NCI-H2196 (cell line): ENCODE measurements at regions not wholly inside any gene's neighbourhood (a gene's known extent, or its start where the extent isn't known, plus 50 kb on each side); places are given as distances from the start of the nearest gene placed in this dataset.

Source experiments
- DNase-seq: peaks from one replicate; lab custom pipeline; 2025; ENCODE audit not compliant: unreplicated experiment; lab: John Stamatoyannopoulos, UW

DNA sequence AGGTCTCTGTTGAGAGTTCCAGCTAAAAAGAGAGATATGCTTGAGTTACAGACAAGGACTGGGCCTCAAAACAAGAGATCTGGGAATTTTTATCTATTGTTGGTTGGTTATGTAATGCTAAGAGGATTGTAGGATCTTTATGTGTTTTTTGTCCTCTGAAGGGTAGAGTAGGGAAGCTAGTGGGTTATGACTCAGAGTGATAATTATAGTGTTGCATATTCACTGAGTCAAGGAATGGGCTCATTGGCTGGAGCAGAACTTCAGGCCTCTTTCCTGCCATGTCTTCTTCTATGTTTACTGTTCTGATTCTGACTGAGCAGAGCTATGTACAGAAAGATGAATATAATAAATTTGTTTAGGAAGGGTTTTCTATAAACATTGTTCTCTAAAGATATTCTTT, 66.1 kb upstream of the NOX3 start:
- DNase-seq, result no peak

DNA sequence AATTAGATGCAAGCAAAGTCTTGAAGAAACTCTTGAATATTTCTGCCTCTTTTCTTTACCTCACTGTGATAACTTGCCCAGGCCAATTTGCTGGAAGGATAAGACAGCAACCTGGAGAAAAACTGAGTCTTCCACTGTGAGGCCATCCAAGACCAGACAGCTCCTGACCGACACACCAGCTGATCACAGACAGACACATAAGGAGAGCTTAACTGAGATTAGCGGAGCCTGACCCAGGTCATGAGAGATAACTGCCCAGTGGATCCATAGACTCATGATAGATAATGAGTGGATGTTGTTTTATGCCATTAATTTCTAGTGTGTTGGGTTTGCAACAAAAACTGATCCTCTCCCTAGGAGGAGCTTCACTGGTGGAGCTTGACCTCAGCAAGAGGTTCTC, 64.4 kb upstream of the NOX3 start:
- DNase-seq, result no peak

DNA sequence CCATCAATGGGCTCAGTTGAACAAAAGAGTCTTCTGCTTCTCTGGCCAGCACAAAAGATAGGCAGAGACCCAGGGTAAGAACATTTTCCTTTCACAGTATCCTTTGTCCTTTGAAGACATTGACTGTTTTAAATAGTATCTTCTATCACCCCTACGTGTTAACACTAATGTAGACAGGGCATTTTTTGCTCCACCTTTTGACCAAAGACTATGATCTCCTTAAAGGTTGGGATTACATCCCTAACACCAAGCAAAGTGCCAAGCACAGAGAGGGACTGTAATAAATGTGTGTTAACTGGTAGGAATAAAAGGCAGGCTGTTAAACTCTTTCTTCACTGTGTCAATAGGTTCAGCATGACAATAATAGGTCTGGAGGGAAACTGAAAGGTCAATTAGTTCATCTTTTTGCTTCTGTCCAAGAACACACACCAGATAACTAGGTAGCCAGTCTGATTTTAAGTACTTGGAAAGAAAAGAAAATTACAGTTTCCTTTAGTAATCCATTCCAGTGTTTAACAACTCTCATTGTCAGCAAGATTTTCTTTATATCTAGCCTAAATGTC, 63.6 kb upstream of the NOX3 start:
- no peak for DNase-seq

GRCh38 chr6:155517294-155517693, 61.7 kb upstream of the NOX3 start:
- no peak for DNase-seq

GRCh38 chr6:155510879-155511278, 55.2 kb upstream of the NOX3 start:
- DNase-seq, result no peak

GRCh38 chr6:155509743-155510475, 54.3 kb upstream of the NOX3 start:
- no peak for DNase-seq

DNA sequence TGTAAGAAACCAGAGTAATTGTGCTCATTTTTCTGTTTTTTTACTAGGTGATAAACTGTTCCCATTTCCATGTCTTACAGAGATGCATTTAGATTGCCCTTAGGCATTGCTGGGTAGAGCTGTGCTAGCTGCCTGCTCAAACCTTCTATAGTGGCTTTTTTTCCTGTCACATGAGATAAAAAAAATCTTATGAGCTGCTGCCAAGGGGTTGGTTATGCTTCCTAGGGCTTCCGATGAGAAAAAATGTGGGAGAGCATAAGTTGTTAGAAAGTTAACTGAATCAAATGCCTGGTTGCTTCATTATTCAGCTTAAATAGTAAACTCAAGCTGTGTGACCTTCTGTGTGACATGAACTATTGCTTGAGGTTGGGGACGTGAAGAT, 50.0 kb upstream of the NOX3 start:
- no peak for DNase-seq
